ENCODE measurements at regions not wholly inside any gene's neighbourhood (a gene's known extent, or its start where the extent isn't known, plus 50 kb on each side); places are given as distances from the start of the nearest gene placed in this dataset.
A peak's percentile ranks its signal among the peaks of the same experiment; 100 is the strongest.

DNA sequence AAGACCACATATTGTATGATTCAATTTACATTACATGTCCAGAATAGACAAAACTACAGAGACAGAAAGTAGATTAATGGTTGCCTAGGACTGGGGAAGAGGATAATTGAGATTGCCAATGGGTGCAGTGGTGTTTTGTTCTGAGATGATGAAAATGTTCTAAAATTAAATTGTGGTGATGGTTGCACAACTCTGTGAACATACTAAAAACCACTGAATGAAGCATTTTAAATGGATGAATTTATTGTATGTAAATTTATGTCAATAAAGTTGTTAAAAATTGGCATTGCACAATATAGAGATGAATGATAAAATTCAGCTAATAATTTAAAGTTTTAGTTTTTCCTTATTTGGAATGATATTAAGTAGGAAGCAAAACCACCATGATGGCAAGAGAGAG lies 109.5 kb upstream of the NR4A3 start:
- no peaks in the 10 kb centered on the region for H3K36me3 ChIP-seq (ENCODE audit: control insufficient read depth, insufficient read depth, low read length)
- DNase-seq, result no peak
- no peaks in the 10 kb centered on the region for H3K9me3 ChIP-seq (ENCODE audit: control insufficient read depth, low read depth, low read length)
- H3K27me3 ChIP-seq (ENCODE audit: control insufficient read depth, insufficient read depth, low read length), result no peaks in the 10 kb centered on the region
- no peak overlapping the region for H3K4me3 ChIP-seq (ENCODE audit: low read length)
- no peak overlapping the region for H3K27ac ChIP-seq (ENCODE audit: low read length)
- H3K4me1 ChIP-seq (ENCODE audit: control insufficient read depth, insufficient read depth, low read length), result no peaks in the 10 kb centered on the region

GRCh38 chr9:99713838-99714306 lies 107.8 kb upstream of the NR4A3 start:
- Histone ChIP-seq H3K27me3 (ENCODE audit: control insufficient read depth, insufficient read depth, low read length) (no peaks in the 10 kb centered on the region), H3K4me3 (ENCODE audit: low read length) (no peak overlapping the region), H3K36me3 (ENCODE audit: control insufficient read depth, insufficient read depth, low read length) (no peaks in the 10 kb centered on the region), H3K9me3 (ENCODE audit: control insufficient read depth, low read depth, low read length) (no peaks in the 10 kb centered on the region), H3K27ac (ENCODE audit: low read length) (no peak overlapping the region), H3K4me1 (ENCODE audit: control insufficient read depth, insufficient read depth, low read length) (no peaks in the 10 kb centered on the region)
- WGBS (ENCODE audit: insufficient coverage, low lambda C conversion rate), result 75% methylated on average over 2 of the region's 3 CpGs
- DNase-seq, result no peak

- DNase-seq, result no peak
- Histone ChIP-seq H3K27ac (ENCODE audit: low read length) (no peak overlapping the region), H3K9me3 (ENCODE audit: control insufficient read depth, low read depth, low read length) (no peaks in the 10 kb centered on the region), H3K27me3 (ENCODE audit: control insufficient read depth, insufficient read depth, low read length) (no peaks in the 10 kb centered on the region), H3K4me1 (ENCODE audit: control insufficient read depth, insufficient read depth, low read length) (no peaks in the 10 kb centered on the region), H3K4me3 (ENCODE audit: low read length) (no peak overlapping the region), H3K36me3 (ENCODE audit: control insufficient read depth, insufficient read depth, low read length) (no peaks in the 10 kb centered on the region)
These were observed 103.1 kb upstream of the NR4A3 start for GRCh38 chr9:99718631-99719030.

- peak in 1 of 2 donors; percentile 2 for DNase-seq
- Histone ChIP-seq H3K27ac (ENCODE audit: low read length) (no peak overlapping the region), H3K9me3 (ENCODE audit: control insufficient read depth, low read depth, low read length) (no peaks in the 10 kb centered on the region), H3K4me1 (ENCODE audit: control insufficient read depth, insufficient read depth, low read length) (no peaks in the 10 kb centered on the region), H3K4me3 (ENCODE audit: low read length) (no peak overlapping the region), H3K27me3 (ENCODE audit: control insufficient read depth, insufficient read depth, low read length) (no peaks in the 10 kb centered on the region), H3K36me3 (ENCODE audit: control insufficient read depth, insufficient read depth, low read length) (no peaks in the 10 kb centered on the region)
- no CpG with 5 or more reads among the region's 1 CpG for WGBS (ENCODE audit: insufficient coverage, low lambda C conversion rate)
These were observed 101.1 kb upstream of the NR4A3 start for GRCh38 chr9:99720455-99721050.

DNA sequence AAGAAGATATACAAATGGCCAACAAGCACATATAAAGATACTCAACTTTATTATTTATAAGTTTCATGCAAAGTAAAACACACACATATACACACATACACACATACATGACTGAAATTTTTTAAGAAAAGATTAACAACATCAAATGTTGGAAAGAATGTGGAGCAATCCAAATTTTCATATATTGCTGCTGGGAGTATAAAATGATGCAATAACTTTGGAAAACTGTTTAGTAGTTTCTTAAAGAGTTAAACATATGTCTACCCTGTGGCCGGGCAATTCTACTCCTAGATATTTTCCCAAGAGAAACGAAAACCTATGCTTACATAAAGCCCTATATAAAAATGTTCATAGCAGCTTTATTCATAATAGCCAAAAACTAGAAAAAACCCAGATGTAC lies 99.8 kb upstream of the NR4A3 start:
- Histone ChIP-seq H3K9me3 (ENCODE audit: control insufficient read depth, low read depth, low read length) (no peaks in the 10 kb centered on the region), H3K4me3 (ENCODE audit: low read length) (no peak overlapping the region), H3K27me3 (ENCODE audit: control insufficient read depth, insufficient read depth, low read length) (no peaks in the 10 kb centered on the region), H3K27ac (ENCODE audit: low read length) (no peak overlapping the region), H3K4me1 (ENCODE audit: control insufficient read depth, insufficient read depth, low read length) (no peaks in the 10 kb centered on the region), H3K36me3 (ENCODE audit: control insufficient read depth, insufficient read depth, low read length) (no peaks in the 10 kb centered on the region)
- WGBS (ENCODE audit: insufficient coverage, low lambda C conversion rate), result 83% methylated on average over 1 of the region's 2 CpGs
- DNase-seq, result no peak

DNA sequence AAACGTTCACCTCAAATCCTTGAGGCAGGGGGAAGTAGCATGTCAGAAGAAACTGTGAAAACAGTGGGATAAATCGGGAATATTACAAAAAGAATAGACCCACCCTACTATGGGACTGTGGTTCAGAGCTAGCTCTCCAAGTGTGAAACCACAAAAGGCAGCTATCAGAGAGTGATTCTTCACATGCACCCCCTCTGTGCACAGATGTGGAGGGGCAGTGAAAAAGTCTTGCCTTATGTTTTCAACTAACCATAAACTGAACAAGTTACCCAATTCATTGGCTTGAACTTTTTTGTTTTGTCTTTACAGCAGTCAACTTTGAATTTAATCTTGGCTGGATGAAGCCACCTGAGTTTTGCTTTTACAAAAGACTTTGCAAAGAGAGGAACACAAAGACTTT lies 98.8 kb upstream of the NR4A3 start:
- 100% methylated on average over 1 of the region's 2 CpGs for WGBS (ENCODE audit: insufficient coverage, low lambda C conversion rate)
- Histone ChIP-seq H3K4me1 (ENCODE audit: control insufficient read depth, insufficient read depth, low read length) (no peaks in the 10 kb centered on the region), H3K27ac (ENCODE audit: low read length) (no peak overlapping the region), H3K9me3 (ENCODE audit: control insufficient read depth, low read depth, low read length) (no peaks in the 10 kb centered on the region), H3K4me3 (ENCODE audit: low read length) (no peak overlapping the region), H3K27me3 (ENCODE audit: control insufficient read depth, insufficient read depth, low read length) (no peaks in the 10 kb centered on the region), H3K36me3 (ENCODE audit: control insufficient read depth, insufficient read depth, low read length) (no peaks in the 10 kb centered on the region)
- DNase-seq, result no peak

- Histone ChIP-seq H3K27me3 (ENCODE audit: control insufficient read depth, insufficient read depth, low read length) (no peaks in the 10 kb centered on the region), H3K9me3 (ENCODE audit: control insufficient read depth, low read depth, low read length) (no peaks in the 10 kb centered on the region), H3K4me3 (ENCODE audit: low read length) (no peak overlapping the region), H3K36me3 (ENCODE audit: control insufficient read depth, insufficient read depth, low read length) (no peaks in the 10 kb centered on the region), H3K27ac (ENCODE audit: low read length) (no peak overlapping the region), H3K4me1 (ENCODE audit: control insufficient read depth, insufficient read depth, low read length) (no peaks in the 10 kb centered on the region)
- DNase-seq, result no peak
These were observed 97.0 kb upstream of the NR4A3 start for GRCh38 chr9:99724640-99725039.

GRCh38 chr9:99725852-99726251 lies 95.8 kb upstream of the NR4A3 start:
- Histone ChIP-seq H3K36me3 (ENCODE audit: control insufficient read depth, insufficient read depth, low read length) (no peaks in the 10 kb centered on the region), H3K9me3 (ENCODE audit: control insufficient read depth, low read depth, low read length) (no peaks in the 10 kb centered on the region), H3K4me3 (ENCODE audit: low read length) (no peak overlapping the region), H3K27me3 (ENCODE audit: control insufficient read depth, insufficient read depth, low read length) (no peaks in the 10 kb centered on the region), H3K4me1 (ENCODE audit: control insufficient read depth, insufficient read depth, low read length) (no peaks in the 10 kb centered on the region), H3K27ac (ENCODE audit: low read length) (no peak overlapping the region)
- DNase-seq, result no peak

- Histone ChIP-seq H3K4me3 (ENCODE audit: low read length) (no peak overlapping the region), H3K36me3 (ENCODE audit: control insufficient read depth, insufficient read depth, low read length) (no peaks in the 10 kb centered on the region), H3K9me3 (ENCODE audit: control insufficient read depth, low read depth, low read length) (no peaks in the 10 kb centered on the region), H3K27me3 (ENCODE audit: control insufficient read depth, insufficient read depth, low read length) (no peaks in the 10 kb centered on the region), H3K4me1 (ENCODE audit: control insufficient read depth, insufficient read depth, low read length) (no peaks in the 10 kb centered on the region), H3K27ac (ENCODE audit: low read length) (no peak overlapping the region)
- DNase-seq, result peak in 1 of 2 donors; percentile 6
These were observed 94.9 kb upstream of the NR4A3 start for GRCh38 chr9:99726758-99727157.

- WGBS (ENCODE audit: insufficient coverage, low lambda C conversion rate), result 81% methylated on average over 2 of the region's 2 CpGs
- no peaks in the 10 kb centered on the region for H3K9me3 ChIP-seq (ENCODE audit: control insufficient read depth, low read depth, low read length)
- no peaks in the 10 kb centered on the region for H3K36me3 ChIP-seq (ENCODE audit: control insufficient read depth, insufficient read depth, low read length)
- no peak overlapping the region for H3K27ac ChIP-seq (ENCODE audit: low read length)
- no peaks in the 10 kb centered on the region for H3K27me3 ChIP-seq (ENCODE audit: control insufficient read depth, insufficient read depth, low read length)
- H3K4me3 ChIP-seq (ENCODE audit: low read length), result no peak overlapping the region
- no peaks in the 10 kb centered on the region for H3K4me1 ChIP-seq (ENCODE audit: control insufficient read depth, insufficient read depth, low read length)
- no peak for DNase-seq
These were observed 91.6 kb upstream of the NR4A3 start for GRCh38 chr9:99730062-99730461.

DNA sequence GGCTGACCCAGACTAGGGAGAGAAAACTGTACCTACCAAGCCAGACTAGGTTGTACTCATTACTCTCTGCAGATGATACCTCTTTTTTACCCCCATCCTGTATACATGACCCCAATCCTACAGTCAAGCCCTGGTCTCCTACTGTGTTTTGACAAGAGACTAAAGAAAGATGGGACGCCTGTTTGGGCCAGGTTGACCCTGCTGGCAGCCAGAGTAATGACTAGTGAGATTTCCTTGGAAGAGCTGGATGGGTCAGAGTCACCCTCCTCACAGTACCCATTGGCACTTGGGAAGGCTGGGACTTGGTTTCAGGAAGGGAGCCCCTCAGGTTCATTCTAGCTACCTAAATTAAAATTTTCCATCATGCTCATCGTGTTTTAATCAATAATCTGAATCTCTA lies 89.7 kb upstream of the NR4A3 start:
- H3K27ac ChIP-seq (ENCODE audit: low read length), result no peak overlapping the region
- 100% methylated on average over 1 of the region's 2 CpGs for WGBS (ENCODE audit: insufficient coverage, low lambda C conversion rate)
- no peak overlapping the region for H3K4me3 ChIP-seq (ENCODE audit: low read length)
- no peaks in the 10 kb centered on the region for H3K36me3 ChIP-seq (ENCODE audit: control insufficient read depth, insufficient read depth, low read length)
- no peaks in the 10 kb centered on the region for H3K27me3 ChIP-seq (ENCODE audit: control insufficient read depth, insufficient read depth, low read length)
- no peaks in the 10 kb centered on the region for H3K9me3 ChIP-seq (ENCODE audit: control insufficient read depth, low read depth, low read length)
- DNase-seq, result no peak
- H3K4me1 ChIP-seq (ENCODE audit: control insufficient read depth, insufficient read depth, low read length), result no peaks in the 10 kb centered on the region
